Endodermal cell (in vitro differentiated cells): ENCODE measurements at regions not wholly inside any gene's neighbourhood (a gene's known extent, or its start where the extent isn't known, plus 50 kb on each side); places are given as distances from the start of the nearest gene placed in this dataset.

Experiments used
- DNase-seq: peaks from one replicate; pipeline ENCODE4 v3.0.0-alpha.2; 2017
- H3K27ac ChIP-seq: 2 replicates; pipeline ENCODE4 v1.5.1; 2013; ENCODE audit warnings: mild to moderate bottlenecking, low read depth, low read length, moderate library complexity
- H3K27me3 ChIP-seq: 2 replicates; pipeline ENCODE4 v1.6.1; 2013; ENCODE audit warnings: mild to moderate bottlenecking, low read length, moderate library complexity; ENCODE audit not compliant: insufficient read depth, control insufficient read depth, poor library complexity, severe bottlenecking
- H3K36me3 ChIP-seq: 2 replicates; pipeline ENCODE4 v1.7.0; 2013; ENCODE audit warnings: mild to moderate bottlenecking, low read length, moderate library complexity; ENCODE audit not compliant: control insufficient read depth, insufficient read depth
- H3K4me1 ChIP-seq: one replicate; pipeline ENCODE4 v1.7.0; 2013; ENCODE audit warnings: low read length; ENCODE audit not compliant: control insufficient read depth, insufficient read depth
- H3K4me3 ChIP-seq: 2 replicates; pipeline ENCODE4 v1.5.1; 2013; ENCODE audit warnings: mild to moderate bottlenecking, low read length, moderate library complexity
- H3K9ac ChIP-seq: 2 replicates; pipeline ENCODE4 v1.6.1; 2013; ENCODE audit warnings: mild to moderate bottlenecking, low read length, moderate library complexity; ENCODE audit not compliant: poor library complexity, severe bottlenecking; ENCODE audit errors: extremely low read depth
- H3K9me3 ChIP-seq: 2 replicates; pipeline ENCODE4 v1.6.1; 2013; ENCODE audit warnings: mild to moderate bottlenecking, low read length, moderate library complexity; ENCODE audit not compliant: control insufficient read depth
- H3K27ac Mint-ChIP-seq: 2 replicates; pipeline ENCODE4 v1.8.0; 2020; ENCODE audit warnings: mixed read lengths
- H3K27me3 Mint-ChIP-seq: 2 replicates; pipeline ENCODE4 v1.8.0; 2021; ENCODE audit warnings: mild to moderate bottlenecking, mixed read lengths; ENCODE audit not compliant: insufficient read depth
- H3K36me3 Mint-ChIP-seq: 2 replicates; pipeline ENCODE4 v1.8.0; 2020; ENCODE audit warnings: low read depth, mixed read lengths
- H3K4me1 Mint-ChIP-seq: 2 replicates; pipeline ENCODE4 v1.8.0; 2020; ENCODE audit warnings: mixed read lengths
- H3K4me3 Mint-ChIP-seq: 2 replicates; pipeline ENCODE4 v1.8.0; 2020; ENCODE audit warnings: mild to moderate bottlenecking, moderate library complexity, mixed read lengths
- H3K9me3 Mint-ChIP-seq: 2 replicates; pipeline ENCODE4 v1.8.0; 2020; ENCODE audit warnings: mild to moderate bottlenecking, mixed read lengths
- WGBS, 2 experiments: methylation state at CpG; one replicate each; pipeline versions ENCODE4 v1.1.5 to v1.1.7; 2013; ENCODE audit warnings: missing lambda C conversion rate in 2 of 2, mixed read lengths in 1 of 2; ENCODE audit not compliant: insufficient coverage in 1 of 2, insufficient read length in 1 of 2; 5-methylcytosine and 5-hydroxymethylcytosine counted together
- TF ChIP-seq, protein P1 (sequence below): fragments of 200-600 bp; sonication (generic); conservative IDR thresholded peaks from 2 replicates; pipeline ENCODE4 v1.5.0; 2021; ENCODE audit warnings: antibody characterized with exemption, mild to moderate bottlenecking

DNA sequence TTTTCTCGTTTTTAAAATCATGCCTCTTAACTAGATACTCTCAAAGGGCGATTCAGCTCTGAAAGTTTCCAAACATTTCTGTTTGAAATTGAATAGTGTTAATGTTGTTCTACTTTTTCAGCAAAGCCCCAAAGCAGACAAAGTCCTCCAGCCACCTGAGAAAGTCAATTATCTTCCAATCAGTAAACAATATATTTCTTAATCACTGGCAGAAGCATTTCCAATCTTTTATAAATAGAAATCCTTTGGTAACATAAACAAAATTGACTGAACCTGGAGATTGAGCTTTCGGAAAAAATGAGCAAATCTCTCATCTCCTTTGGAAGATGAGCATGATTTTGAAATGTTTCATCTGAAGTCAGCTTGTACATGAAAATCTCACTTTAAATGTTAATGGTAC lies 84.4 kb upstream of the FIBIN start:
- Histone ChIP-seq H3K9ac (no peak overlapping the region), H3K27me3 (no peaks in the 10 kb centered on the region), H3K27ac (no peak overlapping the region), H3K36me3 (no peaks in the 10 kb centered on the region), H3K4me3 (no peak overlapping the region), H3K9me3 (no peaks in the 10 kb centered on the region), H3K4me1 (no peaks in the 10 kb centered on the region)
- DNase-seq, result no peak
- WGBS, 2 experiments, result 78 to 100% methylated on average over 1 to 3 of the region's 3 CpGs
- Mint-ChIP-seq H3K27ac (no peak overlapping the region), H3K27me3 (no peaks in the 10 kb centered on the region), H3K4me3 (no peak overlapping the region), H3K9me3 (no peaks in the 10 kb centered on the region), H3K4me1 (peaks cover 3% of the 10 kb centered on the region), H3K36me3 (peaks cover 3% of the 10 kb centered on the region)
- TF ChIP-seq, protein P1, sequence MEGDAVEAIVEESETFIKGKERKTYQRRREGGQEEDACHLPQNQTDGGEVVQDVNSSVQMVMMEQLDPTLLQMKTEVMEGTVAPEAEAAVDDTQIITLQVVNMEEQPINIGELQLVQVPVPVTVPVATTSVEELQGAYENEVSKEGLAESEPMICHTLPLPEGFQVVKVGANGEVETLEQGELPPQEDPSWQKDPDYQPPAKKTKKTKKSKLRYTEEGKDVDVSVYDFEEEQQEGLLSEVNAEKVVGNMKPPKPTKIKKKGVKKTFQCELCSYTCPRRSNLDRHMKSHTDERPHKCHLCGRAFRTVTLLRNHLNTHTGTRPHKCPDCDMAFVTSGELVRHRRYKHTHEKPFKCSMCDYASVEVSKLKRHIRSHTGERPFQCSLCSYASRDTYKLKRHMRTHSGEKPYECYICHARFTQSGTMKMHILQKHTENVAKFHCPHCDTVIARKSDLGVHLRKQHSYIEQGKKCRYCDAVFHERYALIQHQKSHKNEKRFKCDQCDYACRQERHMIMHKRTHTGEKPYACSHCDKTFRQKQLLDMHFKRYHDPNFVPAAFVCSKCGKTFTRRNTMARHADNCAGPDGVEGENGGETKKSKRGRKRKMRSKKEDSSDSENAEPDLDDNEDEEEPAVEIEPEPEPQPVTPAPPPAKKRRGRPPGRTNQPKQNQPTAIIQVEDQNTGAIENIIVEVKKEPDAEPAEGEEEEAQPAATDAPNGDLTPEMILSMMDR, result no peak

GRCh38 chr11:26909991-26910591 lies 83.8 kb upstream of the FIBIN start:
- H3K36me3 Mint-ChIP-seq, result peaks cover 3% of the 10 kb centered on the region
- no peak overlapping the region for H3K9ac ChIP-seq

DNA sequence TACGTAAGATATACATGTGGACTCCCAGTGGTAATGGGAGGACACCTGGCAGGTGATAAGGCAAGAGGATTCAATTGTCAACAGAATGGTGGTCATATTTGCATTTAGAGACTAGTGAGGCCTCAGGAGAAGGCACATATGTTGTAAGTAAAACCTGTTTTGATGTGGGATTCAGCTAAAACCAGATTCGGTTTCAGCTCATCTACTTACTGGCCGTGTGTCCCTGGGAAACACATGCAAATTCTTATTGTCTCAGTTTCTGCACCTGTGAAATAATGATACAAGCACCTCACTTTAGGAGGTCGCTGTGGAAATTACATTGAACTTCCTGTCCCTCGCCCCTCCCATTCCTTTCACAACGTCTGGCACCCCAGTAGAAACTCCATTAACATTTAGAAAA lies 78.9 kb upstream of the FIBIN start:
- no peaks in the 10 kb centered on the region for H3K9me3 ChIP-seq
- H3K4me3 Mint-ChIP-seq, result no peak overlapping the region
- H3K4me3 ChIP-seq, result no peak overlapping the region
- H3K27me3 Mint-ChIP-seq, result peaks cover 1% of the 10 kb centered on the region
- DNase-seq, result no peak
- H3K27ac ChIP-seq, result no peak overlapping the region
- H3K36me3 ChIP-seq, result no peaks in the 10 kb centered on the region
- TF ChIP-seq, protein P1, result no peak
- H3K9me3 Mint-ChIP-seq, result peaks cover 7% of the 10 kb centered on the region
- peak overlapping the region; percentile 52 for H3K27ac Mint-ChIP-seq
- H3K36me3 Mint-ChIP-seq, result peaks cover 3% of the 10 kb centered on the region
- no peak overlapping the region for H3K9ac ChIP-seq
- 71 to 85% methylated on average over 4 to 6 of the region's 6 CpGs for WGBS, 2 experiments
- peaks cover 8% of the 10 kb centered on the region for H3K4me1 Mint-ChIP-seq
- no peaks in the 10 kb centered on the region for H3K27me3 ChIP-seq
- no peaks in the 10 kb centered on the region for H3K4me1 ChIP-seq

More at GRCh38 chr11:26909991-26910591, 83.8 kb upstream of the FIBIN start:
- no peaks in the 10 kb centered on the region for H3K9me3 ChIP-seq
- no peaks in the 10 kb centered on the region for H3K27me3 ChIP-seq
- no peak overlapping the region for H3K4me3 Mint-ChIP-seq
- TF ChIP-seq, protein P1, result no peak
- H3K27ac Mint-ChIP-seq, result no peak overlapping the region
- H3K9me3 Mint-ChIP-seq, result no peaks in the 10 kb centered on the region
- WGBS, 2 experiments, result 92 to 100% methylated on average over 3 to 6 of the region's 6 CpGs
- H3K4me1 ChIP-seq, result no peaks in the 10 kb centered on the region
- no peak overlapping the region for H3K27ac ChIP-seq
- H3K4me3 ChIP-seq, result no peak overlapping the region
- H3K36me3 ChIP-seq, result no peaks in the 10 kb centered on the region
- DNase-seq, result no peak
- H3K27me3 Mint-ChIP-seq, result no peaks in the 10 kb centered on the region
- peaks cover 7% of the 10 kb centered on the region for H3K4me1 Mint-ChIP-seq
